ENCODE measurements at regions not wholly inside any gene's neighbourhood (a gene's known extent, or its start where the extent isn't known, plus 50 kb on each side); places are given as distances from the start of the nearest gene placed in this dataset.

DNA sequence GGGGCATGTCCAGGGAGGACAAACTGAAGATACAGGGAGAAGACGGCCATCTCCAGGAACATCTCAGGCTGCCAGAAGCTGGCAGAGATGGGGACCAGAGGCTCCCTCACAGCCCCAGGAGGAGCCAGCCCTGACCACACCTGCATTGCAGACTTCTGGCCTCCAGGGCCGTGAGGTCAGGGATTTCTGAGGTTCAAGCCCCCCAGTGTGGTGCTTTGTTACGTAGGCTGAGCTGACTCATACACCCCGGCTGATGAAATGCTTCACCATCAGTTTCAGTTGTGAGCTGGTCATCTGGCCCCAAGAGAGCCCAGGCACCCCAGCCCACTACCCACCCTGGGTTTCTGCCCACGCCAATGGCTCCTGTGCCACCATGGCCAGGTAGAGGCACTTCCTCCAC lies 106.4 kb downstream of the SIK1 start:
- TF ChIP-seq, protein P1, sequence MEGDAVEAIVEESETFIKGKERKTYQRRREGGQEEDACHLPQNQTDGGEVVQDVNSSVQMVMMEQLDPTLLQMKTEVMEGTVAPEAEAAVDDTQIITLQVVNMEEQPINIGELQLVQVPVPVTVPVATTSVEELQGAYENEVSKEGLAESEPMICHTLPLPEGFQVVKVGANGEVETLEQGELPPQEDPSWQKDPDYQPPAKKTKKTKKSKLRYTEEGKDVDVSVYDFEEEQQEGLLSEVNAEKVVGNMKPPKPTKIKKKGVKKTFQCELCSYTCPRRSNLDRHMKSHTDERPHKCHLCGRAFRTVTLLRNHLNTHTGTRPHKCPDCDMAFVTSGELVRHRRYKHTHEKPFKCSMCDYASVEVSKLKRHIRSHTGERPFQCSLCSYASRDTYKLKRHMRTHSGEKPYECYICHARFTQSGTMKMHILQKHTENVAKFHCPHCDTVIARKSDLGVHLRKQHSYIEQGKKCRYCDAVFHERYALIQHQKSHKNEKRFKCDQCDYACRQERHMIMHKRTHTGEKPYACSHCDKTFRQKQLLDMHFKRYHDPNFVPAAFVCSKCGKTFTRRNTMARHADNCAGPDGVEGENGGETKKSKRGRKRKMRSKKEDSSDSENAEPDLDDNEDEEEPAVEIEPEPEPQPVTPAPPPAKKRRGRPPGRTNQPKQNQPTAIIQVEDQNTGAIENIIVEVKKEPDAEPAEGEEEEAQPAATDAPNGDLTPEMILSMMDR (conservative IDR thresholded peaks at IDR 0.05; ENCODE audit: low read length): no peak
- no peak for TF ChIP-seq EZH2phosphoT487 (IDR thresholded peaks at IDR 0.05; ENCODE audit: borderline replicate concordance, low read depth, low read length)
